GM19239 (cell line): ENCODE measurements at regions not wholly inside any gene's neighbourhood (a gene's known extent, or its start where the extent isn't known, plus 50 kb on each side); places are given as distances from the start of the nearest gene placed in this dataset.

ENCODE experiments used
- DNase-seq: peaks from one replicate; pipeline ENCODE4 v3.0.0; 2011; ENCODE audit warnings: low spot score; ENCODE audit not compliant: insufficient read length
- FAIRE-seq: peaks from 2 replicates; lab custom pipeline; 2011; peaks lifted over from hg19 to GRCh38; lab: Jason Lieb, UNC

- FAIRE-seq, result no peak
- DNase-seq, result no peak
Observed at GRCh38 chr5:45179686-45180085, 370.9 kb downstream of the MRPS30 start.

- DNase-seq (no peak), FAIRE-seq (no peak)
Observed at GRCh38 chr5:45189042-45189441, 380.3 kb downstream of the MRPS30 start.

- no peak for FAIRE-seq
- no peak for DNase-seq
Observed at GRCh38 chr5:45189481-45189880, 380.7 kb downstream of the MRPS30 start.

DNA sequence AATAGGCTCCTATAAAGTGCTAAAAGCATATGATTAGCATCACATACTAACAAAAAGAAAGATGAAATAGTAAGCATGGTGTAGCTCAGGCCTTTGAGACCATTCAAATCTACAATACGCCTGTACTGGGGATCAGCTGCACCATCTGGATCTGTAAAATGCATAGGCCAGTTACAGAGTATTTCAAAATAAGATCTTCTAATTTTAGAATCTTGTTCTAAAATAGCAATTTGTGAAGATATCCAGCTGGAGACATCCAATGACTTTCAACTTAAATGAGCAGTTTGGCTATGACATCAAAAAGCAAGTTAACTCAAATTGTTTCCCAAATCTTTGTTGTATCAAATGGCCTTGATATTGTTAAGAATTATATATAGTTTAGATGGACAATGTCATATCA is 386.3 kb downstream of the MRPS30 start:
- DNase-seq (no peak), FAIRE-seq (no peak)
